Activated T-cell treated with anti-CD3 and anti-CD28 coated beads for 1 hour (primary cell): ENCODE measurements at regions not wholly inside any gene's neighbourhood (a gene's known extent, or its start where the extent isn't known, plus 50 kb on each side); places are given as distances from the start of the nearest gene placed in this dataset.

Experiments
- DNase-seq: peaks from one replicate; pipeline ENCODE4 v3.0.0-alpha.2; 2020; ENCODE audit warnings: low read depth

DNA sequence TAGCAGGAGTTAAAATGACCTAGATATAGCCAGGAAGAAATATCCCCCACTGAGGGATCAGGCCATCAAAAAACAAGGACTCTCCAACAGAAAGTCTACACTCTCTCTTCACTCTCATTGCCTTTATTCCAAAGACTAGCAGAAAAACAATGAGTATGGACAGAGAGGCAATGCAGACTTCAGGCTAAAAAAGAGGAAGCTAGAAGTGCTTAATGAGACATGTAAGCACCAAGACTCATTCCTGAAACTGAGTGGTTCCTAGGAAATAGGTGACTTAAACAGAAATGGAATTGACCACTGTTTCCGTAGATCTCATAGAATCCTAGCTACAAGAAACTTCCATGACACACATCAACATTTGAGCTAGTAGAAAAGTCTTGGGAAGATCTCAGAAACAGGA lies 387.3 kb downstream of the KDM5D start:
- no peak for DNase-seq

DNA sequence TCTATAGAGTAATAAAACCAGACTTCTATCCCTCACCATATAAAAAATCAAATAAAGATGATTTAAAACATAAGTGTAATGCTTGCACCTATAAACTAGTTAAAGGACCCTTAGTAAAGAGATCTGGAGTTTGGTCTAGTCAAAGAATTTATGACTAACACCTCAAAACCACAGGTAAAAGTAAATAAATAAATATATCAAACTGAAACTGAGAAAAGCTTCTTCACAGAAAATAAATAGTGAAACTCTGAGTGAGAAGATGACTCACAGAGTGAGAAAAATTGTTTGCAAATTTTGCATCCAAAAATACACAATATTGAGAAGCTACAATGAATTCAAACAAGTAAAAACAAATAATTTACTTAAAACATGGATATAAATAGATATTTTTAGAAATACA lies 387.8 kb downstream of the KDM5D start:
- no peak for DNase-seq

GRCh38 chrY:19354857-19355173 lies 389.7 kb downstream of the KDM5D start:
- DNase-seq, result no peak

DNA sequence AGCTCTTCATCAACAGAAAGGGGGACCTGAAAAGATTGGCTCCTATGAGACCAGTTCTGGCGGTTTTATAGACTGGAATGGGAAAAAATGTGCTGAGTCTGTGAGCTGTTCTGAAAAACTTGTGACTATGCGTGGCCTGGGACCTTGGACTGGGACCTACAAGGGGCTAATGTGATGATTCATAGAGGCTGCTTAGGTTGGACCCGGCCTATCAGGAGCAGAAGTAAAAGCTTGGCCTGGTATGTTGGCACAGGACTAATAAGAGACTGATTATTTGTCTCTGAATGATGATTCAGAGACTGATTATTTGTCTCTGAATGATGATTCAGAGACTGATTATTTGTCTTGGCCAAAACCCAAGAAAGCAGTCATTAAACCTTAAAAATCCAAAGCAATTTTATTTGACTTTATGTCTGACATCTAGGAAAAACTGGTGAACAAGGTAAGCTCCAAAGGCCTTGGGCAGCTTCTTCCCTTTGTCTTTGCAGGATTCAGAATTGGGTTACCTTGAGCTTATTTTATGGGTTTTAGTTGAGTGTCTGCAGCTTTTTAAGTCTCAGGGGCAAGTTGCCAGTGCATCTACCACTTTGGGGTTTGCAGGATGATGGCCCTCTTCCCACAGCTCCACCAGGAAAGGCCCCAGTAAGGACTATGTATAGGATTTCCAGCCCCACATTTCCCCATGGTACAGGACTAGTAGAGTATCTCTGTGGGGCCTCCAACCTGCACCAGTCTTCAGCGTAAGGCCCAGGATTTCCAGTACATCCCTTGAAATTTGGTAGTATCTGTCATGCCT lies 390.3 kb downstream of the KDM5D start:
- DNase-seq, result no peak

DNA sequence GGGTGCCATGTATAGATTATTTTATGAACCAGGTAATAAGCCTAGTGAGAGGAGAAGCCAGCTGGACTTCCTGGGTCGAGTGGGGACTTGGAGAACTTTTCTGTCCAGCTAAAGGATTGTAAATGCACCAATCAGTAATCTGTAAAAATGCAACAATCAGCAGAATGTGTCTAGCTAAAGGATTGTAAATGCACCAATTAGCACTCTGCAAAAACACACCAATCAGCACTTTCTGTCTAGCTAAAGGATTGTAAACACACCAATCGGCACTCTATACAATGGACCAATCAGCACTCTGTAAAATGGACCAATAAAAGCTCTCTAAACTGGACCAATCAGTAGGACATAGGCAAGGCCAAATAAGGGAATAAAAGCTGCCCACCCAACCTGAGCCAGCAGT lies 392.9 kb downstream of the KDM5D start:
- no peak for DNase-seq

- DNase-seq, result no peak
Measured at GRCh38 chrY:19321701-19322100, 422.8 kb downstream of the KDM5D start.

DNA sequence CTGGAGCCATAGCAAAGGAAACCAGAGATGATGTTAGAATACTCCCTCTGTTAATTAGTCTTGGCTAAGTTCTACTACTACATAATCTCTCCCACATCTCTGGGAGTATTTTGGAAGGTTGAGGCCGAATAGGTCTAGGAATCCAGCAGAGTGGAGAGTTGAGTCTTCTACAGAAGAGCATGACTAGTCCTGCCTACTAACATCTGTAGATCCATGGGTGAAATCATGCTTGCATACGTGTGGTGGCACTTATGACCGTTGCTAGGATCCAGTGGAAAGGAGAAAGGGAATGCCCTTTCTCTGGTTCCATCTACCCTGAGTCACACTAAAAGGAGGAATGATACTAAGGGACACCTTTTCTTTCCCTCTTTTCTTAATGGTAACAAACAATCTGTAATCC lies 425.4 kb downstream of the KDM5D start:
- DNase-seq, result no peak

- DNase-seq, result no peak
Measured at GRCh38 chrY:19317271-19317987, 427.1 kb downstream of the KDM5D start.

- no peak for DNase-seq
Measured at GRCh38 chrY:19307627-19308026, 436.9 kb downstream of the KDM5D start.

- no peak for DNase-seq
Measured at GRCh38 chrY:19303136-19303535, 441.4 kb downstream of the KDM5D start.

- no peak for DNase-seq
Measured at GRCh38 chrY:19290925-19291324, 453.6 kb downstream of the KDM5D start.

- no peak for DNase-seq
Measured at GRCh38 chrY:19274076-19274475, 470.4 kb downstream of the KDM5D start.

DNA sequence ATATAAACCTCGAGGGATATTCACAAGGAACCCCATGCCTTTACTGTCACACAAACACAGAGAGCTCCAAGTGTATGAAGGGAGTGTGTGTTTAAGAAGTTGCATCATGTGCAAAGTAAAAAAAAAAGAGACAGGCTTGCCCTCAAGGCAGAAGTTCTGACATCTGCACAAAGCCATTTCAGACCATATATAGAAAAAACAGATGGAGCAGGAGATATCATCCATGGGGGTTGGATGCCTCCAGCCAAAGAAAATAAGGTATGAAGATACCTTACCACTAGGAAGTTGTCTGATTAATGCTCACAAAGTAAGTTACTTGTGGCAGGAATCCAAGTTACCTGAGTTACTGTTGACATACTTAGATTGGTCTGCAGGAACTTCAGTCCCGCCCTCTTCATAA lies 476.2 kb downstream of the KDM5D start:
- DNase-seq, result no peak

- DNase-seq, result no peak
Measured at GRCh38 chrY:19265404-19265803, 479.1 kb downstream of the KDM5D start.

DNA sequence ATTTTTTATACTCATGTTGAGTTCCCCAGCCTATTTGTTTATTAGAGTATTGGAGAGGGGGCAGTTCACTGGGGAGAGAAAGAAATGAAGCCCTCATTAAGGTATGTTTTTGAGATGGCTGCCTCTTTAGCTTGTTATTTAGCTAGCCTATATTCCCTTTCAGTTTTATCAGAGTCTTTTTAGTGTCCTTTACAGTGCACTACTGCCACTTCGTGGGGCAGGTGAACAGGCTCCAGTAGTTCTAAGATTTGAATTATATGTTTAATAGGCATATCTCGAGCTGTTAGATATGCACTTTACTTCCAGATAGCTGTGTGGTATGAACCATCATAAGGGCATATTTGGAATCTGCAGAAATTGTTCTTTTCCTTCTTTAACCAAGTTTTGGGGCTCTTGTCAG lies 482.2 kb downstream of the KDM5D start:
- no peak for DNase-seq

DNA sequence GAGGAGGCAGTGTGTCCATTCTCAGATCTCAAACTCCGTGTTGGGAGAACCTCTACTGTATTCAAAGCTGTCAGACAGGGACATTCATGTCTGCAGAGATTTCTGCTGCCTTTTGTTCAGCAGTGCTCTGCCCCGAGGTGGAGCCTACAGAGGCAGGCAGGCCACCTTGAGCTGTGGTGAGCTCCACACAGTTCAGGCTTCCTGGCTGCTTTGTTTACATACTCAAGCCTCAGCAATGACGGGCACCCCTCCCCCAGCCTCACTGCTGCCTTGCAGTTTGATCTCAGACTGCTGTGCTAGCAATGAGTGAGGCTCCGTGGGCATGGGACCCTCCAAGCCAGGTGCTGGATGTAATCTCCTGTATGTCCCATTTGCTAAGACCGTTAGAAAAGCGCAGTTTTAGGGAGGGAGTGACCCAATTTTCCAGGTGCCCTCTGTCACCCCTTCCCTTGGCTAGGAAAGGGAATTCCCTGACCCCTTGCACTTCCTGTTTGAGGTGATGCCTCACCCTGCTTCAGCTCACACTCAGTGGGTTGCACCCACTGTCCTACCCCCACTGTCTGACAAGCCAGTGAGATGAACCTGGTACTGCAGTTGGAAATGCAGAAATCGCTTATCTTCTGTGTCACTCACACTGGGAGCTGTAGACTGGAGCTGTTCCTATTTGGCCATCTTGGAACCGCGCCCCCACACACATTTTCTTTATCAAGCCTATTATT lies 458.9 kb upstream of the HSFY2 start:
- peak; percentile 12 for DNase-seq

- no peak for DNase-seq
Measured at GRCh38 chrY:19220784-19221183, 447.2 kb upstream of the HSFY2 start.

GRCh38 chrY:19208915-19209314 lies 435.4 kb upstream of the HSFY2 start:
- no peak for DNase-seq

- DNase-seq, result no peak
Measured at GRCh38 chrY:19207048-19207447, 433.5 kb upstream of the HSFY2 start.

DNA sequence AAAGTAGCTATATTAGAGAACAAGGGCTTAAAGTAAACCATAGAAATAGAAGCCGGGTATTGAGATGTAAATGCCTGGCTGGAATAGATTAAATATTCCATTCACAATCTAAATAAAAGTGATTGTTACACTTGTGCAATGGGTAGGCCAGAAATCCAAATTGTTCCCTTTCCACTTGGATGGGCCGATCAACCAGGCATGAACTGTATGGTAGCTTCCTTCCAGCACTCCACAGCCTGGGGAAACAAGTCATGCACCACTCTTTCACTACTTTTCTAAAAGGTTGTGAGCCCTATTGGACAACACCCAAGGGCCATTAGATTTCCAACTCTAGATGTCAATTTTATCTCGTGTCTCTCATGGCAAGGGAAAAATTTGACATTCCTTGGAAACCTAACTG lies 407.3 kb upstream of the HSFY2 start:
- DNase-seq, result no peak

GRCh38 chrY:19168202-19168565 lies 394.6 kb upstream of the HSFY2 start:
- DNase-seq, result no peak

DNA sequence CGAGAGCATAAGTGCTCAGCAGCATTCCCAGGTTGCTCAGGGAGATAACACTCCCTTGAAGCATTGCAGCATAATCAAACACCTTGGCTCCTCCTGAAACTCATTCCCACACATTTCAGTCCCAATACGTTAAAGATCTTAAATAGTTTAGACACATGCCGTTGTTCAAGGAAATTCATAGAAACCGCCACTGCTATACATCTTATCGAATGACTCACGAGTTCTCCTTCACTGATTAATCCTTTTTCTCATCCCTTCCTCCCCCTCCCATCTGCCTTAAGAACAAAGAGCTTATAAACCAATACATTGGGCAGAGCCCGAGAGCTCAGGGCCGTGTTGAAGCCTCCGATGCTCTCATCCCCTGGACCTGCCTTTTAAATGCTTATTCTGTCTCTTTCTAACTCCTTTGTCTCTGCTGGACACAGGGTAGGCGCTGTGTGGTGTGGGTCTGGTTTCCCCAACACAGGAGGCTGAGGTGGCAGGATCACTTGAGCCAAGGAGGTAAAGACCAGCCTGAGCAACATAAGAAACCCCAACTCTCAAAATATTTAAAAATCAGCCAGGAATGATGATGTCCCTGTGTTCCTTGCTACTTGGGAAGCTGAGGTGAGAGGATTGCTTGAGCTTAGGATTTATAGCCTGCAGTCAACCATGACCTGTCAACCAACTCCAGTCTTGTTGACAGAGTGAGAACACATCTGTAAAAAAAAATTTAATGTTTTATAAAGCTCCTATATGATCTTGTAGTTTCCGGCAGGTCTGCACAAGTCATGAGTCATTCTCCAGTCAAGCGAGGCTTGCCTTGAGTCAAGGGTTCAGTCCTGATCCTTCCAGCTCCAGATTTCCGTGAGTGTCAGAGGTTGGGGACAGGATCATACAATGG lies 394.0 kb upstream of the HSFY2 start:
- no peak for DNase-seq
